ENCODE measurements at regions not wholly inside any gene's neighbourhood (a gene's known extent, or its start where the extent isn't known, plus 50 kb on each side); places are given as distances from the start of the nearest gene placed in this dataset.
"Not testable (repeated sequence)": the region's sequence is repeated elsewhere in the genome, so short reads cannot be mapped to it uniquely, and the experiment has no call there.

GRCh38 chr9:81072758-81073157 lies 616.6 kb downstream of the TLE1 start:
- peak; percentile 46 for DNase-seq (ENCODE audit: low spot score)

- DNase-seq (ENCODE audit: low spot score) = no peak
Measured at GRCh38 chr9:81071108-81071507, 618.2 kb downstream of the TLE1 start.

DNA sequence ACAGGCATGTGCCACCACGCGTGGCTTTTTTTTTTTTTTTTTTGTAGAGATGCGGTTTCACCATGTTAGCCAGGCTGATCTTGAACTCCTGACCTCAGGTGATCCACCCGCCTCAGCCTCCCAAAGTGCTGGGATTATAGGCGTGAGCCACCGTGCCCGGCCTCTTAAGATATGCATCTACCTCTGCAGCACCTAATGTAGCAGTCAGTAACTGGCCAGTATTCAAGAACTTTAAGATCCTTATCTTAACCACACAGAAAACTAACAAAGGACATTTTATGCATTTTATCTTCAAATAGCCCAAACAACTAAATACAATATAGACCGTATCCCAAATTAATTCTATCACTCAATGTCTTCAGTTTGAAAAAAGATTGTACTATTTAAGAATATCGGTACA lies 618.7 kb downstream of the TLE1 start:
- no peak for DNase-seq (ENCODE audit: low spot score)

GRCh38 chr9:81069923-81070322 lies 619.4 kb downstream of the TLE1 start:
- DNase-seq (ENCODE audit: low spot score) = no peak

- no peak for DNase-seq (ENCODE audit: low spot score)
Measured at GRCh38 chr9:81069038-81069795, 620.1 kb downstream of the TLE1 start.

DNA sequence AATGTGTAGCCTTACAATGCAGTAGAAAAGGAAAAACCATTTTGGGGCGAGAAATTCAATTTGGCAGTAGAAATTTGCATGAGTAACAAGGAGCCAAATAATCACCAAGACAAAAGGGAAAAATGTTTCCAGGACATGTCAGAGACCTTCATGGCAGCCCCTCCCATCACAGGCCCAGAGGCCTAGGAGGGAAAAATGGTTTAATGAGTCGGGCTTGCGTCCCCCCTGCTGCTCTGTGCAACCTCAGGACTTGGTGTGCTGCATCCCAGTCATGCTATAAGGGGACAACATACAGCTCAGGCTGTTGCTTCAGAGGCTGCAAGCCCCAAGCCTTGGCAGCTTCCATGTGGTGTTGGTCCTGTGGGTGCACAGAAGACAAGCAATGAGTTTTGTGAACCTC lies 626.4 kb downstream of the TLE1 start:
- DNase-seq (ENCODE audit: low spot score) = not testable (repeated sequence)

DNA sequence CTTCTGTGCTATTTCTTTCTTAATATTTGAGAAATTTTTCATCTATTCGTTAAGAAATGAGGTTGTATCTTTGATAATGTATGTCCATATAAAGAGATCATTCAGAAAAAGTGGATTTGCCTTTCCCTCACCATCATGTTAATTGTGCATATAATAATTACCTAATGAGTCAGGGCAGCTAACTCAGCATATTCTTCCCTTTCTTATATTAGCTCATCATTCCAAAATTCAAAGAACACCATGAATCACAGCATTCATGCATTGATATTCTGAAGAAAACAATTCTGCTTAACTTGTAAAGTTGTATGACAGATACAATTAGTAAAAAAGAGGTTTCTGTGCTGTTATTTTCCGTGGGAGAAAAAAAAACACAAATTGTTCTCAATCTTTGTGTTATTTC lies 630.6 kb downstream of the TLE1 start:
- no peak for DNase-seq (ENCODE audit: low spot score)

- no peak for DNase-seq (ENCODE audit: low spot score)
Measured at GRCh38 chr9:81053298-81054025, 635.9 kb downstream of the TLE1 start.

- no peak for DNase-seq (ENCODE audit: low spot score)
Measured at GRCh38 chr9:81052846-81053245, 636.5 kb downstream of the TLE1 start.

GRCh38 chr9:81047280-81047679 lies 642.1 kb downstream of the TLE1 start:
- DNase-seq (ENCODE audit: low spot score) = no peak

GRCh38 chr9:81045658-81046057 lies 643.7 kb downstream of the TLE1 start:
- DNase-seq (ENCODE audit: low spot score) = no peak

GRCh38 chr9:81037889-81038288 lies 651.5 kb downstream of the TLE1 start:
- no peak for DNase-seq (ENCODE audit: low spot score)

- no peak for DNase-seq (ENCODE audit: low spot score)
Measured at GRCh38 chr9:81035601-81036000, 653.7 kb downstream of the TLE1 start.

DNA sequence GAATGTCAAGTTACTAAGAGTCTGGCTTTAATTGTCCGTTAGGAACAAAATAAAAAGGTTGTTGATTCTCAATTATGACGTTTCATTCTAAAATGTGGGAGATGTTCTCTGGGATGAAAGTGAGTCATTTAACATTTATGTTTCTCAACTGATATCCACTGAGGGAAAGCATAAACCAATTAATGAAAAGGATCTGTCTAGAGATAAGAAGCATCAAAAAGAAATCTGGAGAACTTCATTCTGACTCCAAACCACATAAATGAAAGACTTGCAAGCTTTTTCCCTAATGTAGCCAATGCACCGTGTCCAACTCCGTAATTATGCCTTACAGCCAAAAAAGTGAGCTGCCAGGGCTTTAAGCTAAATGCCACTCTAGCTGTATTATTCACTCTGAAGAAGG lies 654.2 kb downstream of the TLE1 start:
- peak; percentile 66 for DNase-seq (ENCODE audit: low spot score)

DNA sequence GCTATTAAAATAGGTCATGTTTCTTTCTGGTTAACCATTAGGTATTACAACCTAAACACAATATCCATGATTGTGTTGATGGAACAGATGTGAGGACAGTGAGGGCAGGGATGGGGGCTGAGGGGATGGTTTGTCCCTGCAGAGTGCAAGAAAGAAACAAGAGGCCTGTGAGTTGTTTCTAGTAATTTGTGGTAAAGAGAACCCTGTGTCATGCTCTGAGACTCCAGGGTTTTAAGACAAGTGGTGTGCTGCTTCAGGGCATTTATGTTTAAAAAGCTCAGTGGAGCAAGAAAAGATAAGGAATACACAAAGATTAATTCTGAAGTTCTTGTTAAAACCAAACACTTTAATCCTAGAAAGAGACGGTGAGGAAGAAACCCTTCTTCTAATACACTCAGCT lies 656.5 kb downstream of the TLE1 start:
- peak; percentile 51 for DNase-seq (ENCODE audit: low spot score)

GRCh38 chr9:81032030-81032572 lies 657.2 kb downstream of the TLE1 start:
- DNase-seq (ENCODE audit: low spot score) = peak; percentile 77

GRCh38 chr9:81031422-81032029 lies 657.8 kb downstream of the TLE1 start:
- no peak for DNase-seq (ENCODE audit: low spot score)

- peak; percentile 35 for DNase-seq (ENCODE audit: low spot score)
Measured at GRCh38 chr9:81030027-81030426, 659.3 kb downstream of the TLE1 start.

- DNase-seq (ENCODE audit: low spot score) = peak; percentile 95
Measured at GRCh38 chr9:81028504-81028903, 660.8 kb downstream of the TLE1 start.

DNA sequence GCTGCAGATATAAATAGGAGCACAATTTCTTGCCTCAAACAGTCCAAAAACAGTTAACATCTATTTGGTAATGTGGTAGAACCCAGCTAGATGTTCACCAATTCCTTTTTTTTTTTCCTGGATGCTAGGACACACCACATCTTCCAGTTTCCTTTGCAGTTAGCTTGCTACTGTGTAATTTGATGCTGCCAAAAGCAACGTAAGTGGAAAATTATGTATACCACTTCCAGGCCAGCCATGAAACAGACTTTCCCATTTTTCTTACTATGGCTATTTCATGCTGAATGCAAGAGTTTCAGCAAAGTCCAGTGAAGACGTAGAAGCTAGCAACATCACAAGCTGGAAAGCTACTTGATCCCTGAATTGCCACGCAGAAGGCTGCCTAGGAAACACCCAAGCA lies 667.2 kb downstream of the TLE1 start:
- DNase-seq (ENCODE audit: low spot score) = no peak

GRCh38 chr9:81014945-81015344 lies 674.4 kb downstream of the TLE1 start:
- DNase-seq (ENCODE audit: low spot score) = not testable (repeated sequence)

DNA sequence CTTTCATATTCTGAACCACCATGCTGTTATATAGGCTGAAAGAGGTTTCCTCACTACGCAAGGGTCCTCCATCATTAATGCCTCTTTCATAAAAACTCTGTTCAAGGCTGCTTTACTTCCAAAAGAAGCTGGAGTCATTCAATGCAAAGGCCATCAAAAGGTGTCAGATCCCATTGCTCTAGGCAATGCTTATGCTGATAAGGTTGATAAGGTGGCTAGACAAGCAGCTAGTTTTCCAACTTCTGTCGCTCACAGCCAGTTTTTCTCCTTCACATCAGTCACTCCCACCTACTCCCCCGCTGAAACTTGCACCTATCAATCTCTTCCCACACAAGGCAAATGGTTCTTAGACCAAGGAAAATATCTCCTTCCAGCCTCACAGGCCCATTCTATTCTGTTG lies 676.2 kb downstream of the TLE1 start:
- not testable (repeated sequence) for DNase-seq (ENCODE audit: low spot score)

GRCh38 chr9:81002906-81003305 lies 686.4 kb downstream of the TLE1 start:
- DNase-seq (ENCODE audit: low spot score) = no peak
